ENCODE measurements at regions not wholly inside any gene's neighbourhood (a gene's known extent, or its start where the extent isn't known, plus 50 kb on each side); places are given as distances from the start of the nearest gene placed in this dataset.

DNA sequence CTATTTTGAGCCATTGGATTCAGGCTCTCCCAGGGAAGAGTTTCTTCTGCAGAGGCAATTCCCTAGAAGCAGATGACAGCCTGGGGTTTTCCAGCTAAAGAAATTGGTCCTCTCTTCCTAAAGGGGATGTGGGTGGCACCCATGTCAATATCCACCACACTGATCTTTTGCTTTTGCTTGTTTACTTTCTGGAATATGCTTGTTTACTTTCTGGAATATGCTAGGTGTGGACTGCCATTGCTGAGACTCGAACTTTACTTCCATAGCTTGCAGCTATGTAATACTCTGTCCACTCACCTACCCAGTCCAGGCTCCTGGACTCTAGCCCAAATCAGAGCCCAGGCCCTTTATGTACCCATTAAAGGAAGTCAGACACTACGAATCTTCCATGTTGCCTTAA, 92.1 kb upstream of the SMYD2 start:
- H3K9me3 Mint-ChIP-seq = no peaks in the 10 kb centered on the region
- H3K36me3 Mint-ChIP-seq (ENCODE audit: low read depth) = no peaks in the 10 kb centered on the region
- H3K4me1 Mint-ChIP-seq = peaks cover 2% of the 10 kb centered on the region
- intact Hi-C loops (cut with micrococcal nuclease) = no loop called here
- DNase-seq = no peak
- ChIA-PET CTCF (no interaction called here), POLR2A (no interaction called here)
- no peak overlapping the region for H3K4me3 Mint-ChIP-seq
- peaks cover 49% of the 10 kb centered on the region for H3K27me3 Mint-ChIP-seq
- H3K27ac Mint-ChIP-seq = no peak overlapping the region
- ATAC-seq (ENCODE audit: low read depth) = no peak
- TF ChIP-seq, protein P1, sequence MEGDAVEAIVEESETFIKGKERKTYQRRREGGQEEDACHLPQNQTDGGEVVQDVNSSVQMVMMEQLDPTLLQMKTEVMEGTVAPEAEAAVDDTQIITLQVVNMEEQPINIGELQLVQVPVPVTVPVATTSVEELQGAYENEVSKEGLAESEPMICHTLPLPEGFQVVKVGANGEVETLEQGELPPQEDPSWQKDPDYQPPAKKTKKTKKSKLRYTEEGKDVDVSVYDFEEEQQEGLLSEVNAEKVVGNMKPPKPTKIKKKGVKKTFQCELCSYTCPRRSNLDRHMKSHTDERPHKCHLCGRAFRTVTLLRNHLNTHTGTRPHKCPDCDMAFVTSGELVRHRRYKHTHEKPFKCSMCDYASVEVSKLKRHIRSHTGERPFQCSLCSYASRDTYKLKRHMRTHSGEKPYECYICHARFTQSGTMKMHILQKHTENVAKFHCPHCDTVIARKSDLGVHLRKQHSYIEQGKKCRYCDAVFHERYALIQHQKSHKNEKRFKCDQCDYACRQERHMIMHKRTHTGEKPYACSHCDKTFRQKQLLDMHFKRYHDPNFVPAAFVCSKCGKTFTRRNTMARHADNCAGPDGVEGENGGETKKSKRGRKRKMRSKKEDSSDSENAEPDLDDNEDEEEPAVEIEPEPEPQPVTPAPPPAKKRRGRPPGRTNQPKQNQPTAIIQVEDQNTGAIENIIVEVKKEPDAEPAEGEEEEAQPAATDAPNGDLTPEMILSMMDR (IDR thresholded peaks at IDR 0.05) = no peak

DNA sequence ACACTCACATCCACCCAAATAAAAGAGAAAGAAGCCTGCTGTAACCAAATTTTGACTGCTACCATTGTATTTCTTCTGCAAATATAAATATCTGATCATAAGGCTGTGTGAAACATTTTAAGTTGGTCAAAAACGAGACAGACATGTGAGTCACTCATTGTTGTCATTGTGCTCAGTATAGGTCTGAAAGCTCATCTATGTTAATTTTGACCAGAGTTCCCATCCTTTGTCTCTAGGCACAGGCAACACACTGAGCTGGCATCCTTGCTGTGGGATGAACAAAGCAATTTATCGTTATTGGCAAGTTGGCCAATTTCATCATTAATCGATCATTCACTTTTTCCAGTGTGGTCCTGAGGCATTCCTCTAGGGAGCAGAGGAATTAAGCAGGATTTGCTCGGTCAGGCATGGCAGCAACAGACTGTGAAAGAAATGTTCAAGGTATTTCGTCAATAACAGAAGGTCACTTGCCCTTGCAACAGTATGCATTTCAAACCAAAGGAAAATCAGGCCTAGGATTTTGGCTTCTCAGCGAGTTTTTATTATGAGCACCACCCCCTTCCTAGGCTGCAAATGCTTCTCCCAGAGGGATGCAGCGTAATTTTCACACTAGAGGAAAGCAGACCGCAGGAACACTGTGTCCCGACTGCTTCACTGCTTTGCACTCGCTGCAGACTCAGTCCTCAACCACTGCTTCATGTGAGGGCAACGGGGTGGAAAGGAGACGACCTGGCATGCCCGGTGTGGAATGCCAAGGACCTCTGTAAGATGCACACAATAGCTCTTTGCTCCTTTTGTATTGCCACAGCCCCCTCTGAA, 87.9 kb upstream of the SMYD2 start:
- Mint-ChIP-seq H3K36me3 (ENCODE audit: low read depth) (no peaks in the 10 kb centered on the region), H3K4me1 (no peaks in the 10 kb centered on the region), H3K4me3 (no peak overlapping the region), H3K9me3 (no peaks in the 10 kb centered on the region), H3K27me3 (peaks cover 34% of the 10 kb centered on the region), H3K27ac (no peak overlapping the region)
- DNase-seq = no peak
- no peak for ATAC-seq (ENCODE audit: low read depth)
- ChIA-PET POLR2A (no interaction called here), CTCF (no interaction called here)
- intact Hi-C loops (cut with micrococcal nuclease) = no loop called here
- TF ChIP-seq, protein P1 (IDR thresholded peaks at IDR 0.05) = no peak

DNA sequence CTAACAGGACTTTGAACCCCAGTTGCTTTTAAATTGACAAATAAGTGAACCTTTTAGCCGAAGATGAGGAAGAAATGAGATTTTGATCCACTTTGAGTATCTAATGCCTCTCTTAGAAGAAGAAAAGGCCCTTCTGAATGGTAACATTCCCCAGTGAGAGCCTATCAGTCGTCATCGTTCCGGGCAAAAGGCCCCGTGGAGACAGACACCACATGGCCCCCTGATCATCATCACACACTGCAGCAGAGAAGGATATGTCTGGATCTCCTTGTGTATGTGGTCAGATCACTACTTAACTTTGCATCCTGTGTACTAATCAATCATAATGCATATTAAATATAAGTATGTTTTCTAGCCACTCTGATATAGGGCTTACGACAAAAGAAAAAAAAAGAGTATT, 87.3 kb upstream of the SMYD2 start:
- Mint-ChIP-seq H3K9me3 (no peaks in the 10 kb centered on the region), H3K27ac (no peak overlapping the region), H3K4me1 (no peaks in the 10 kb centered on the region), H3K27me3 (peaks cover 28% of the 10 kb centered on the region), H3K36me3 (ENCODE audit: low read depth) (no peaks in the 10 kb centered on the region), H3K4me3 (no peak overlapping the region)
- DNase-seq (no peak), ATAC-seq (ENCODE audit: low read depth) (no peak)
- intact Hi-C loops (cut with micrococcal nuclease) = no loop called here
- ChIA-PET POLR2A (no interaction called here), CTCF (no interaction called here)
- TF ChIP-seq, protein P1 (IDR thresholded peaks at IDR 0.05) = no peak

DNA sequence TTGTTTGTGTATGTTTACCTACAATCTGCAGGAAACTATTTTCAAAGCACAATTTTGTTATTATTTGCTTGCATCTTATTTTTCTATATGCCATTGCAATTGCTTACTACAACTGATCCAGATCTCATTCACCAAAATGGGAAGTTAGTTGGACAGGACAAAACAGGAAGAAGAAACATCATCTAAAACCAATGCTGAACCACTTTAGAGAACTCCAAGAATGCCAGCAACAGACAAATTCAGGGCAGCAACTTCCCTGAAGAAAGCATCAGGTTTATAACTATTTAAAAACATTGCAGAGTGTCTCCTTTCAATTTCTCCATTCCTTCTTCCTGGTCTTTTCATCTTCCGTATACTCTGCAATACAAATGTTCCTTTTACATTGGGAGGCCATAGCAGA, 82.4 kb upstream of the SMYD2 start:
- CTCF ChIA-PET = no interaction called here
- Mint-ChIP-seq H3K27ac (no peak overlapping the region), H3K4me3 (no peak overlapping the region), H3K27me3 (peaks cover 19% of the 10 kb centered on the region), H3K9me3 (no peaks in the 10 kb centered on the region), H3K36me3 (ENCODE audit: low read depth) (no peaks in the 10 kb centered on the region), H3K4me1 (no peaks in the 10 kb centered on the region)
- POLR2A ChIA-PET = no interaction called here
- TF ChIP-seq, protein P1 (IDR thresholded peaks at IDR 0.05) = no peak
- no peak for DNase-seq
- intact Hi-C loops (cut with micrococcal nuclease) = no loop called here
- ATAC-seq (ENCODE audit: low read depth) = no peak

DNA sequence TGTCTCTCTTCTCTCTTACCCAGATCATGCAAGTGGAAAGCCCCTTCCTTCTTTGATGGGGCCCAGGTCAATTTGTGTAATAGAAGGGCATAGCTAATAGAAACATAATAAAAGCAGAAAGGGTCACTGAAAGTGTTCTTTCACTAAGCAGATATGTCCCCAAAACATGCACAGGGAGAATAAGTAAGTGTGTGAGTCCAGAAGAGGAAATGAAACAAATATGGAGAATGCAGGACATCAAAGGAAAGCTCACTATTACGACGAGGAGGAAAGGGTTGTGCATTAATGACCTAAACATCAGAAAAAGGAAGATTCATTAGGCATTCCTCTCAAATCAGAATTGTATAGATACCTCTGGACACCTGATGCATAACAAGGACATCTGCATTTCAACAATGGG, 81.4 kb upstream of the SMYD2 start:
- H3K27ac Mint-ChIP-seq = no peak overlapping the region
- TF ChIP-seq, protein P1 (IDR thresholded peaks at IDR 0.05) = no peak
- ATAC-seq (ENCODE audit: low read depth) = no peak
- no peak for DNase-seq
- ChIA-PET CTCF (no interaction called here), POLR2A (no interaction called here)
- no peak overlapping the region for H3K4me3 Mint-ChIP-seq
- intact Hi-C loops (cut with micrococcal nuclease) = no loop called here
- H3K27me3 Mint-ChIP-seq = peaks cover 14% of the 10 kb centered on the region
- no peaks in the 10 kb centered on the region for H3K9me3 Mint-ChIP-seq
- H3K4me1 Mint-ChIP-seq = no peaks in the 10 kb centered on the region
- no peaks in the 10 kb centered on the region for H3K36me3 Mint-ChIP-seq (ENCODE audit: low read depth)
